Astrocyte (in vitro differentiated cells and primary cell): ENCODE measurements at regions not wholly inside any gene's neighbourhood (a gene's known extent, or its start where the extent isn't known, plus 50 kb on each side); places are given as distances from the start of the nearest gene placed in this dataset.

ENCODE experiments used
- DNase-seq: peaks from one replicate; pipeline ENCODE4 v3.0.0-alpha.2; 2010; ENCODE audit warnings: low read depth
- FAIRE-seq: peaks from 2 replicates; lab custom pipeline; 2011; peaks lifted over from hg19 to GRCh38; lab: Jason Lieb, UNC
- H2AFZ ChIP-seq: 2 replicates; pipeline ENCODE4 v1.6.0; 2012; ENCODE audit warnings: low read depth, low read length, inconsistent platforms
- H3K27ac ChIP-seq: 2 replicates; pipeline ENCODE4 v1.5.1; 2011; ENCODE audit warnings: low read depth, low read length, inconsistent platforms
- H3K27me3 ChIP-seq: 2 replicates; pipeline ENCODE4 v1.6.0; 2011; ENCODE audit warnings: low read length, inconsistent platforms; ENCODE audit not compliant: insufficient read depth
- H3K36me3 ChIP-seq: 2 replicates; pipeline ENCODE4 v1.5.1; 2011; ENCODE audit warnings: low read length, inconsistent platforms; ENCODE audit not compliant: insufficient read depth
- H3K4me1 ChIP-seq: 2 replicates; pipeline ENCODE4 v1.5.1; 2011; ENCODE audit warnings: low read length, inconsistent platforms; ENCODE audit not compliant: insufficient read depth
- H3K4me2 ChIP-seq: 2 replicates; pipeline ENCODE4 v1.6.0; 2012; ENCODE audit warnings: low read length, inconsistent platforms
- H3K4me3 ChIP-seq: 2 replicates; pipeline ENCODE4 v1.5.1; 2011; ENCODE audit warnings: low read depth, mild to moderate bottlenecking, low read length, inconsistent platforms; ENCODE audit not compliant: insufficient read depth
- H3K79me2 ChIP-seq: 2 replicates; pipeline ENCODE4 v1.6.0; 2012; ENCODE audit warnings: mild to moderate bottlenecking, low read length, inconsistent platforms; ENCODE audit not compliant: insufficient read depth
- H3K9ac ChIP-seq: 2 replicates; pipeline ENCODE4 v1.6.0; 2012; ENCODE audit warnings: mild to moderate bottlenecking, low read length, inconsistent platforms
- H3K9me3 ChIP-seq: 2 replicates; pipeline ENCODE4 v1.5.1; 2012; ENCODE audit warnings: low read depth, mild to moderate bottlenecking, low read length, inconsistent platforms; ENCODE audit not compliant: insufficient read depth
- H4K20me1 ChIP-seq: 2 replicates; pipeline ENCODE4 v1.6.0; 2012; ENCODE audit warnings: low read length, inconsistent platforms; ENCODE audit not compliant: insufficient read depth
- H3K27ac Mint-ChIP-seq: one replicate; pipeline ENCODE4 v1.8.0; 2021; ENCODE audit warnings: mild to moderate bottlenecking, mixed read lengths; ENCODE audit not compliant: unreplicated experiment
- H3K27me3 Mint-ChIP-seq: one replicate; pipeline ENCODE4 v1.8.0; 2021; ENCODE audit warnings: low read depth, mixed read lengths; ENCODE audit not compliant: unreplicated experiment
- H3K36me3 Mint-ChIP-seq: one replicate; pipeline ENCODE4 v1.8.0; 2021; ENCODE audit warnings: low read depth, mixed read lengths; ENCODE audit not compliant: unreplicated experiment
- H3K4me1 Mint-ChIP-seq: one replicate; pipeline ENCODE4 v1.8.0; 2021; ENCODE audit warnings: low read depth, mixed read lengths; ENCODE audit not compliant: unreplicated experiment
- H3K4me3 Mint-ChIP-seq: one replicate; pipeline ENCODE4 v1.8.0; 2021; ENCODE audit warnings: mild to moderate bottlenecking, moderate library complexity, mixed read lengths; ENCODE audit not compliant: unreplicated experiment
- H3K9me3 Mint-ChIP-seq: one replicate; pipeline ENCODE4 v1.8.0; 2021; ENCODE audit warnings: mild to moderate bottlenecking, mixed read lengths; ENCODE audit not compliant: unreplicated experiment
- CTCF ChIP-seq: IDR thresholded peaks from 2 replicates; pipeline ENCODE4 v1.5.1; 2011; ENCODE audit warnings: low read depth, mild to moderate bottlenecking, inconsistent platforms, low read length, moderate library complexity; ENCODE audit not compliant: insufficient read depth
- EZH2 ChIP-seq: IDR thresholded peaks from 2 replicates; pipeline ENCODE4 v1.6.1; 2012; ENCODE audit warnings: mild to moderate bottlenecking, low read length, inconsistent platforms; ENCODE audit not compliant: insufficient read depth

- FAIRE-seq (no peak), DNase-seq (no peak)
- Histone ChIP-seq H2AFZ (no peak overlapping the region), H3K27me3 (no peaks in the 10 kb centered on the region), H3K4me3 (no peak overlapping the region), H3K4me1 (no peaks in the 10 kb centered on the region), H3K4me2 (no peak overlapping the region), H3K79me2 (no peaks in the 10 kb centered on the region), H3K36me3 (no peaks in the 10 kb centered on the region), H3K27ac (no peak overlapping the region), H4K20me1 (no peaks in the 10 kb centered on the region), H3K9ac (no peak overlapping the region), H3K9me3 (peaks cover 5% of the 10 kb centered on the region)
- peaks cover 4% of the 10 kb centered on the region for H3K9me3 Mint-ChIP-seq
- no peaks in the 10 kb centered on the region for H3K27me3 Mint-ChIP-seq
- peaks cover 2% of the 10 kb centered on the region for H3K36me3 Mint-ChIP-seq
- no peak for TF ChIP-seq CTCF
- no peak for TF ChIP-seq EZH2
- peak overlapping the region; percentile 3 for H3K4me3 Mint-ChIP-seq
- H3K4me1 Mint-ChIP-seq: peaks cover 10% of the 10 kb centered on the region
- H3K27ac Mint-ChIP-seq: no peak overlapping the region
Measured at GRCh38 chr13:111045170-111045569, 69.9 kb upstream of the ARHGEF7 start.

GRCh38 chr13:111044087-111044830, 70.9 kb upstream of the ARHGEF7 start:
- H3K36me3 ChIP-seq: no peaks in the 10 kb centered on the region
- H3K27ac ChIP-seq: no peak overlapping the region
- no peak overlapping the region for H3K4me2 ChIP-seq
- no peaks in the 10 kb centered on the region for H3K27me3 ChIP-seq
- peaks cover 5% of the 10 kb centered on the region for H3K9me3 ChIP-seq
- H3K4me3 Mint-ChIP-seq: no peak overlapping the region
- H3K9me3 Mint-ChIP-seq: peaks cover 4% of the 10 kb centered on the region
- H3K36me3 Mint-ChIP-seq: peaks cover 2% of the 10 kb centered on the region
- H3K4me1 Mint-ChIP-seq: peaks cover 11% of the 10 kb centered on the region
- H4K20me1 ChIP-seq: no peaks in the 10 kb centered on the region
- TF ChIP-seq EZH2: no peak
- no peak for TF ChIP-seq CTCF
- no peaks in the 10 kb centered on the region for H3K27me3 Mint-ChIP-seq
- no peak overlapping the region for H3K4me3 ChIP-seq
- no peaks in the 10 kb centered on the region for H3K79me2 ChIP-seq
- no peak for DNase-seq
- H3K4me1 ChIP-seq: no peaks in the 10 kb centered on the region
- H3K27ac Mint-ChIP-seq: peak overlapping the region; percentile 20
- peak; percentile 55 for FAIRE-seq
- H2AFZ ChIP-seq: no peak overlapping the region
- no peak overlapping the region for H3K9ac ChIP-seq

GRCh38 chr13:111043575-111043982, 71.5 kb upstream of the ARHGEF7 start:
- H3K27ac Mint-ChIP-seq: no peak overlapping the region
- H3K4me1 Mint-ChIP-seq: peaks cover 14% of the 10 kb centered on the region
- no peak overlapping the region for H3K27ac ChIP-seq
- no peaks in the 10 kb centered on the region for H4K20me1 ChIP-seq
- H3K4me1 ChIP-seq: no peaks in the 10 kb centered on the region
- peaks cover 2% of the 10 kb centered on the region for H3K36me3 Mint-ChIP-seq
- H3K4me2 ChIP-seq: no peak overlapping the region
- H3K79me2 ChIP-seq: no peaks in the 10 kb centered on the region
- no peaks in the 10 kb centered on the region for H3K36me3 ChIP-seq
- TF ChIP-seq CTCF (no peak), EZH2 (no peak)
- no peak overlapping the region for H3K9ac ChIP-seq
- H2AFZ ChIP-seq: no peak overlapping the region
- H3K9me3 Mint-ChIP-seq: peaks cover 4% of the 10 kb centered on the region
- H3K4me3 Mint-ChIP-seq: peak overlapping the region; percentile 17
- FAIRE-seq (no peak), DNase-seq (peak; percentile 12)
- no peaks in the 10 kb centered on the region for H3K27me3 Mint-ChIP-seq
- H3K9me3 ChIP-seq: peaks cover 5% of the 10 kb centered on the region
- H3K27me3 ChIP-seq: no peaks in the 10 kb centered on the region
- no peak overlapping the region for H3K4me3 ChIP-seq
